GM10266 (cell line): ENCODE measurements at regions not wholly inside any gene's neighbourhood (a gene's known extent, or its start where the extent isn't known, plus 50 kb on each side); places are given as distances from the start of the nearest gene placed in this dataset.
"Not testable (repeated sequence)": the region's sequence is repeated elsewhere in the genome, so short reads cannot be mapped to it uniquely, and the experiment has no call there.

Source experiments
- DNase-seq: peaks from one replicate; pipeline ENCODE4 v3.0.0; 2012; ENCODE audit errors: extremely low spot score
- CTCF ChIP-seq: IDR thresholded peaks from 2 replicates; pipeline ENCODE4 v1.5.1; 2012; ENCODE audit warnings: mild to moderate bottlenecking, low read depth; ENCODE audit not compliant: control insufficient read depth, insufficient read depth; ENCODE audit errors: missing control alignments

- TF ChIP-seq CTCF = no peak
Measured at GRCh38 chr16:34743115-34743514, 1283.7 kb downstream of the TP53TG3F start.

GRCh38 chr16:34758835-34759234, 1299.4 kb downstream of the TP53TG3F start:
- no peak for TF ChIP-seq CTCF
- no peak for DNase-seq

More at GRCh38 chr16:34743115-34743514, 1283.7 kb downstream of the TP53TG3F start:
- no peak for DNase-seq

GRCh38 chr16:34791835-34792234, 1332.4 kb downstream of the TP53TG3F start:
- DNase-seq = not testable (repeated sequence)

- DNase-seq = peak; percentile 2
- no peak for TF ChIP-seq CTCF
Measured at GRCh38 chr16:34801875-34802274, 1342.5 kb downstream of the TP53TG3F start.

GRCh38 chr16:34802396-34802795, 1343.0 kb downstream of the TP53TG3F start:
- TF ChIP-seq CTCF = no peak
- DNase-seq = peak; percentile 1

GRCh38 chr16:34802848-34803599, 1343.6 kb downstream of the TP53TG3F start:
- DNase-seq = peak; percentile 0
- no peak for TF ChIP-seq CTCF

GRCh38 chr16:34803683-34804416, 1344.4 kb downstream of the TP53TG3F start:
- peak; percentile 1 for DNase-seq
- no peak for TF ChIP-seq CTCF

GRCh38 chr16:34806992-34807644, 1347.7 kb downstream of the TP53TG3F start:
- not testable (repeated sequence) for DNase-seq

GRCh38 chr16:34807844-34808243, 1348.4 kb downstream of the TP53TG3F start:
- DNase-seq = not testable (repeated sequence)

- DNase-seq = not testable (repeated sequence)
Measured at GRCh38 chr16:34808530-34808929, 1349.1 kb downstream of the TP53TG3F start.
